ENCODE measurements at regions not wholly inside any gene's neighbourhood (a gene's known extent, or its start where the extent isn't known, plus 50 kb on each side); places are given as distances from the start of the nearest gene placed in this dataset.

GRCh38 chr7:118472581-118472980 lies 248.1 kb downstream of the ANKRD7 start:
- no TSS peak for BruUV-seq (replicated peaks)
- TF ChIP-seq CTCF (IDR thresholded peaks at IDR 0.05; ENCODE audit: insufficient read depth in 1 of 2, low read depth in 1 of 2, low read length in 1 of 2, severe bottlenecking in 1 of 2, unreplicated experiment in 1 of 2), result no peak
- Histone ChIP-seq H3K27me3 (replicated peaks; ENCODE audit: control insufficient read depth, insufficient read depth, low read length) (no peaks in the 10 kb centered on the region), H3K4me1 (no peaks in the 10 kb centered on the region), H3K4me3 (ENCODE audit: low read depth, low read length) (no peak overlapping the region), H3K9me3 (no peaks in the 10 kb centered on the region), H3K36me3 (ENCODE audit: control insufficient read depth, insufficient read depth, low read length) (no peaks in the 10 kb centered on the region)
- POLR2A ChIA-PET, result no interaction called here
- DNase-seq, result no peak
- CTCF ChIA-PET, result no interaction called here
- Mint-ChIP-seq H3K27ac (ENCODE audit: unreplicated experiment) (no peak overlapping the region), H3K4me1 (ENCODE audit: low read depth, unreplicated experiment) (no peaks in the 10 kb centered on the region), H3K27me3 (ENCODE audit: insufficient read depth, unreplicated experiment) (no peaks in the 10 kb centered on the region), H3K4me3 (ENCODE audit: unreplicated experiment) (no peak overlapping the region), H3K9me3 (ENCODE audit: unreplicated experiment) (no peaks in the 10 kb centered on the region), H3K36me3 (ENCODE audit: insufficient read depth, unreplicated experiment) (no peaks in the 10 kb centered on the region)
- intact Hi-C loops (cut with micrococcal nuclease; ENCODE audit: unreplicated experiment), result no loop called here

GRCh38 chr7:118473271-118473670 lies 248.8 kb downstream of the ANKRD7 start:
- no TSS peak for BruUV-seq (replicated peaks)
- Histone ChIP-seq H3K4me1 (no peaks in the 10 kb centered on the region), H3K27me3 (replicated peaks; ENCODE audit: control insufficient read depth, insufficient read depth, low read length) (no peaks in the 10 kb centered on the region), H3K36me3 (ENCODE audit: control insufficient read depth, insufficient read depth, low read length) (no peaks in the 10 kb centered on the region), H3K9me3 (no peaks in the 10 kb centered on the region), H3K4me3 (ENCODE audit: low read depth, low read length) (no peak overlapping the region)
- no peak for DNase-seq
- no peaks in the 10 kb centered on the region for H3K27me3 Mint-ChIP-seq (ENCODE audit: insufficient read depth, unreplicated experiment)
- ChIA-PET CTCF (no interaction called here), POLR2A (no interaction called here)
- no peaks in the 10 kb centered on the region for H3K9me3 Mint-ChIP-seq (ENCODE audit: unreplicated experiment)
- no peak for TF ChIP-seq CTCF (IDR thresholded peaks at IDR 0.05; ENCODE audit: insufficient read depth in 1 of 2, low read depth in 1 of 2, low read length in 1 of 2, severe bottlenecking in 1 of 2, unreplicated experiment in 1 of 2)
- intact Hi-C loops (cut with micrococcal nuclease; ENCODE audit: unreplicated experiment), result no loop called here
- H3K4me3 Mint-ChIP-seq (ENCODE audit: unreplicated experiment), result no peak overlapping the region
- no peak overlapping the region for H3K27ac Mint-ChIP-seq (ENCODE audit: unreplicated experiment)
- H3K4me1 Mint-ChIP-seq (ENCODE audit: low read depth, unreplicated experiment), result no peaks in the 10 kb centered on the region
- H3K36me3 Mint-ChIP-seq (ENCODE audit: insufficient read depth, unreplicated experiment), result no peaks in the 10 kb centered on the region

- intact Hi-C loops (cut with micrococcal nuclease; ENCODE audit: unreplicated experiment), result no loop called here
- no peaks in the 10 kb centered on the region for H3K4me1 ChIP-seq
- no peaks in the 10 kb centered on the region for H3K27me3 ChIP-seq (replicated peaks; ENCODE audit: control insufficient read depth, insufficient read depth, low read length)
- Mint-ChIP-seq H3K27me3 (ENCODE audit: insufficient read depth, unreplicated experiment) (no peaks in the 10 kb centered on the region), H3K4me3 (ENCODE audit: unreplicated experiment) (no peak overlapping the region), H3K36me3 (ENCODE audit: insufficient read depth, unreplicated experiment) (no peaks in the 10 kb centered on the region), H3K4me1 (ENCODE audit: low read depth, unreplicated experiment) (no peaks in the 10 kb centered on the region), H3K9me3 (ENCODE audit: unreplicated experiment) (peaks cover 12% of the 10 kb centered on the region), H3K27ac (ENCODE audit: unreplicated experiment) (no peak overlapping the region)
- no peak overlapping the region for H3K4me3 ChIP-seq (ENCODE audit: low read depth, low read length)
- no TSS peak for BruUV-seq (replicated peaks)
- no peak for TF ChIP-seq CTCF (IDR thresholded peaks at IDR 0.05; ENCODE audit: insufficient read depth in 1 of 2, low read depth in 1 of 2, low read length in 1 of 2, severe bottlenecking in 1 of 2, unreplicated experiment in 1 of 2)
- ChIA-PET CTCF (no interaction called here), POLR2A (no interaction called here)
- no peak for DNase-seq
- no peaks in the 10 kb centered on the region for H3K36me3 ChIP-seq (ENCODE audit: control insufficient read depth, insufficient read depth, low read length)
- H3K9me3 ChIP-seq, result no peaks in the 10 kb centered on the region; the same call in 1 of the 2 replicates
These were observed 251.5 kb downstream of the ANKRD7 start for GRCh38 chr7:118476036-118476435.

All from Caco-2 (cell line).